ENCODE measurements at regions not wholly inside any gene's neighbourhood (a gene's known extent, or its start where the extent isn't known, plus 50 kb on each side); places are given as distances from the start of the nearest gene placed in this dataset.

DNA sequence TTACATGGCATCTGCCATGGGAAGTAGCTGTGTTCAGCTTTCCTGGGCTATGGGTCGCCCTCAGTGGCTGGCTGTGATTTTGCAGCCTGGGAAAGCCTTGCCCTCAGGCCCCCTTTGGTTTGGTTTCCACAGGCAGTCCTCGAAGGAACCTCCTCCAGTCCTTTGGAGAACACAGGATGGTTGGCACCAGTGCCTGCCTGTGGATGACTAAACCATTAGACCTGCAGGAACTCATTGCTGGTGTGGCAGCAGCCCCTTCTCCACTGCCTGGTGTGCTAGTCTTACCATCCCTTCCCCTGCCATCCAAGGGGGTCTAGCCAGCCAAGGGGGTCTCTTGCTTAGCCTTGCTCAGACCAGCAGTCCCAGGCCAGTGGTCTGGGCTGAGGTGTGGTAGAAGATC, 71.4 kb upstream of the PJA1 start:
- no peak for TF ChIP-seq CTCF (conservative IDR thresholded peaks at IDR 0.05; ENCODE audit: low read depth, low read length)
- TF ChIP-seq EZH2 (IDR thresholded peaks at IDR 0.05; ENCODE audit: borderline replicate concordance, low read depth, low read length, poor library complexity, severe bottlenecking), result no peak

Measured in A673 (cell line).